HG03378 (cell line): ENCODE measurements at regions not wholly inside any gene's neighbourhood (a gene's known extent, or its start where the extent isn't known, plus 50 kb on each side); places are given as distances from the start of the nearest gene placed in this dataset.

ENCODE experiments used
- ATAC-seq: cut with Tn5 transposase; IDR thresholded peaks from one replicate; pipeline ENCODE4 v1.9.1; 2021; ENCODE audit warnings: mild to moderate bottlenecking, moderate library complexity; ENCODE audit not compliant: unreplicated experiment

DNA sequence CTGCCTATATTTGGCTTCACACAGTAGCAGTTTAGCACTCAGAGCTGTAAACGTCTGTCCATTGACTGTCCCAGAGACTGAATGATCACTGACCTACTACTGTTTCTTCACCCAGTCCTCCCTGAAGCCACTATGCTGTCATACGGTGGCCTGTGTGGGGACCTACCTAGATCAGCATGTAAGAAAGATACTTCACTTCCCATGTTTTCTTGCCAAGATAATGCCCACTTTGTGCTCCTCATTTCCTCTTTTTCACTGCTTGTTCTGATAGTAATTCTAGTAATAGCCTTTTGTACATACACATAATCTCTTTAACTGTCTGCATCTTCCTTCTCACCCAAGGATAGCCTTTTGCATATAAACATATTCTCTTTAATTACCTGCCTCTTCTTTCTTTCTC, 109.9 kb upstream of the TIAM2 start:
- ATAC-seq: no peak

- no peak for ATAC-seq
These were observed 109.1 kb upstream of the TIAM2 start for GRCh38 chr6:154886016-154886415.

GRCh38 chr6:154886471-154886870, 108.6 kb upstream of the TIAM2 start:
- no peak for ATAC-seq

DNA sequence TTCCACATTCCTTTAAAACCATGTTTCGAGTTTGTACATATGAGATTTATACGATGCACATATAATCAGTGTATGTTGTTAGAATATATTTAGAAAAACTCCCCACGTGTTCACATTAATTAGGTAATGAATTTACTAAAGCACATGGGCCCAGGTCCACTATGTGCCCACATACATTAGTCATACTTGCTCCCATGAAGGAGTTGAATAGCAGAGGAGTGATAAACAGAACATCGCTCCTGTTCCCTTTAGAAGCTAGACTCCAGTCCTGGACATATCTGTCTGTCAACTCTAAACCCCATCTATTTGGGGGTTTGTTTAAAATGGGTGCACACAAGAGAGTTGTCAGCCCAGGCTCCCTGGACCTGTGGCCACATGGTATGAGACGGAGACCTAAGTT, 108.1 kb upstream of the TIAM2 start:
- ATAC-seq: no peak

GRCh38 chr6:154888421-154889295, 106.5 kb upstream of the TIAM2 start:
- ATAC-seq: no peak

- no peak for ATAC-seq
These were observed 104.2 kb upstream of the TIAM2 start for GRCh38 chr6:154890874-154891273.

DNA sequence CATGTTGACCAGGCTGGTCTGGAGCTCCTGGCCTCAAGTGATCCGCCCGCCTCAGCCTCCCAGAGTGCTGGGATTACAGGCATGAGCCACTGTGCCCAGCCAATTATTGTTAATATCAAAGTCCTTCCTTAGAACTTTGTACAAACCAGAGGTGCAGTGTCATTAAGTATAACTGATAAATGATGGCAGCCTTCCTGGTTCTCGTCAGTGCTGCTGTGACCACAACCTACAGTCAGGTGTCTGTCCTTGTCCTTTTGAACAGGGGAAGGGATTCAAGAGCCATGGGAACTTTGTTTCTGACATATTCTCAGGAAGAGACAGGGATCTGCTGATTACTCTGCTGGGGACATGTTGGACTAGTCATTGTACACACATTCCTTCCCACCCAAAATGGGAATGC, 103.2 kb upstream of the TIAM2 start:
- ATAC-seq: no peak

- ATAC-seq: no peak
These were observed 101.2 kb upstream of the TIAM2 start for GRCh38 chr6:154893917-154894316.

- no peak for ATAC-seq
These were observed 100.2 kb upstream of the TIAM2 start for GRCh38 chr6:154894902-154895301.

GRCh38 chr6:154895841-154896240, 99.3 kb upstream of the TIAM2 start:
- no peak for ATAC-seq

DNA sequence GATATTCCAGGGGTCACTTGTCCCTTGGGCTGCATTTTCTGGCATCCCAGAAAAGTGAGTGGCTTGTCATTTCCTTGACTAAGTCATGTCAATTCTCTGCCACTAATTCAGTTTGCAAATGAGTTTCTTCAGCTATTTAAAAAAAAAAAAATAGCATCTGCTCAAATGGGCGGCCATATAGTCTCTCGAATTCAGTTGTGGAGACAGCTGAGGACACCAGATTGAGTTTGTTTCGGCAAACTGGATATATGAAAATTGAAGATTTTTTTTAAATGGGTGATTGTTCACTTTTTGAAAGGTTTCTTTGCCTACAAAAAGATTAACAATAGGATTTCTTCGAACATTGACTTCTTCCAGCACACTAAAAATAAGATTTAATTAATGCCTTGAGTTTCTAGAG, 96.3 kb upstream of the TIAM2 start:
- no peak for ATAC-seq

DNA sequence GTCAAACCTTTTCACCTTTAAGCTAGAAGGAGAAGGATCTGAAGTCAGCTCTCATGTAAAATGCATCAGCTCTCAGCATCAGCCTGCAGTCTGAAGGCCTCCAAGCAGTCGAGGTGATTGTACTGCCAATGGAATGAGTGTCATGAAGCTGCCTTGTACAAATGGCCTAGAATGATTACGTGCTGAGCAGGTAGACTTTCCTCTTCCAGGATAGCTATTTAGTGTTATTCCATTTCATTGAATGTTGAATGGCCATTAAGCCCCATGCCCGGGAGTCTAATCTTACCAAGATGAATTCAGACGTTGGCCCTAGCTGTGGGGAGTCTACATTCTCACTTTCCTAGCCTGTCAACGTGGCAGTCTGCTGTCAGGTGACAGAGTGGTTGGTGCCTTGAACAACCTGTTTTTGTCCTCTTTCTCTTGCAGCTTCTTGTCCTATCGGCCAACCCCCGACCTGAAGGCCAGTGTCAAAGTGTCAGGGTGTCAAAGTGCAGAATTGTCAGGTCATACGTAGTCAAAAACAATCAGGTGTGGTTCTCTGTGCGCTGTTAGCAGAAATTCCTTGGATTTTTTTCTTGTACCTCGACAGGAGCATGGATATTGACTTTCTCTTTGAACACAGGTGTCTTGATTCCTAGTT, 95.2 kb upstream of the TIAM2 start:
- ATAC-seq: no peak

GRCh38 chr6:154901876-154902552, 93.1 kb upstream of the TIAM2 start:
- ATAC-seq: no peak

DNA sequence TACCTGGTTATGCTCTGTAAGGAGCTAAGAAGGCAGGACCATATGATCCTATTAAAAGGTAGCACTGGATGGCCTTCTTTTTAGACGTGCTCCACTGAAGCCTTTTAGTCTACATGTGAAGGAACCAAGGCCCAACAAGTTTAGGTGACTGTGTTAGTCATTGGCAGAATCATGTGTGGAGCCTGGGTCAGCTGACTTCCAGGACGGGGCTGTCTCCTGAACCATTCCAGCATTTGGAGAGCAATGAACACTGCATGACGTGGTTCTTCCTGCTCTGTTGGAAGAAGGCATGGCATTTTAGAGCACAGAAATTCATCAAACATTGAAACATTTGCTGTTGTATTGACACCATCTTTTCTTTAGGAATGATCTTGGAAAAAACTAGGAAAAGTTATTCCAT, 87.8 kb upstream of the TIAM2 start:
- no peak for ATAC-seq

DNA sequence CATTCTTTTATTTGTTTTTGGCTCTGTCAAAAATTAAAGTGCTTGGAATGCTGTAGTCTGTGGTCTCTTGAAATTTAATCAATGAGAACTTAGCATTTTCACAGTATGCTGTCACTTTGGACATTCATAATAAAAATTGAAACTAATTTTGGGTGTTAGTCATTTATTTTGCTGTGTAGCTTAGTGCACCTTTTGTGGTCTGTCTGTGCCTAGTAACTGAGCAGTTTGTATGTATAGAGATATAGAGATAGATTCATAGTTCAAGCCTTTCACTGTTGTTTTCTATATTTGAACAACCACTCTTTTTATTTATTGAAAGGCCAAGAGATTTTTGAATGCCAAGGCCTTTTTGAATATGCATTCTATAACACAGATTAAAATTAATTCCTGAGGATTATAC, 86.4 kb upstream of the TIAM2 start:
- no peak for ATAC-seq

DNA sequence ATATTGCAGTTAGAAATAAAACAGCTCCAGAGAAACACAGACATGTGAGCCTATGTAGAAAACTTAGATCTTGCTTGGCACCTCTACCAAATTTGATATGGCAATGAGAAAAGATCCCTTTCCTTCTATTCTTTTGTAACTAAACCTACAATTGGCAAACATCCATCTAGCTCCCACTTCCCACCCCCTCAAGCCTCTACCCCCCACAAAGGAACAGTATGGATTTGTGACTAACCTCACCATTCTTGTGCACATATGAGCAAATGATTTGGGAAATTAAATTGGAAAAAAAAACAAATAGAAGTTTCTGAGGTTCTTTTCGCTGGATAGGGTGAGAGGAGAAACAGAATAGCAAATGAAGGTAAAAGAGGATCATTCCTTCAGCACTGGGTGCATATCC, 85.8 kb upstream of the TIAM2 start:
- ATAC-seq: no peak

- ATAC-seq: no peak
These were observed 85.3 kb upstream of the TIAM2 start for GRCh38 chr6:154909821-154910220.

GRCh38 chr6:154914288-154914687, 80.8 kb upstream of the TIAM2 start:
- no peak for ATAC-seq

DNA sequence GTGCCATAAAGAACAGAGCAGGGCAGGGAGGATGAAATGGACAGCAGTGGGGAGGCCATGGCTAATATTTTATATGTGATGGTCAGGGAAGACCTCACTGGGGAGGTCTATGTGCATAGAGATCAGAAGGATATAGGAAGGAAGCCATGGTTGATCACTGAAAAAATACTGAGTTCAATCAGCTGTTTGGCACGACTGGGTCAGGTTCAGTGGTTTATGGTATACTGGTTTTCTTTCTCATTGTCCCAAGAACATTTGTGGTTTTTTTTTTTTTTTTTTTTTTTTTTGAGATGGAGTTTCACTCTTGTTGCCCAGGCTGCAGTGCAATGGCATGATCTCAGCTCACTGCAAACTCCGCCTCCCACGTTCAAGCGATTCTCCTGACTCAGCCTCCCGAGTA, 78.3 kb upstream of the TIAM2 start:
- ATAC-seq: no peak

GRCh38 chr6:154917941-154918340, 77.2 kb upstream of the TIAM2 start:
- ATAC-seq: no peak

GRCh38 chr6:154919806-154920205, 75.3 kb upstream of the TIAM2 start:
- ATAC-seq: no peak
